ENCODE measurements at regions not wholly inside any gene's neighbourhood (a gene's known extent, or its start where the extent isn't known, plus 50 kb on each side); places are given as distances from the start of the nearest gene placed in this dataset.

GRCh38 chr13:84208246-84208910, 326.1 kb upstream of the SLITRK1 start:
- ATAC-seq = no peak
- Histone ChIP-seq H3K4me3 (no peak overlapping the region), H3K36me3 (no peaks in the 10 kb centered on the region), H3K4me1 (no peaks in the 10 kb centered on the region), H3K27me3 (no peaks in the 10 kb centered on the region), H3K9me3 (no peaks in the 10 kb centered on the region), H3K27ac (no peak overlapping the region)
- TF ChIP-seq POLR2A (IDR thresholded peaks at IDR 0.05) = no peak
- TF ChIP-seq CTCF (IDR thresholded peaks at IDR 0.05) = no peak
- no peak for TF ChIP-seq EP300 (IDR thresholded peaks at IDR 0.05)
- no peak for TF ChIP-seq POLR2AphosphoS5 (IDR thresholded peaks at IDR 0.05)
- WGBS, 2 donors (ENCODE audit: low coverage in 1 of 2) = 38 to 49% methylated on average over 6 to 7 of the region's 7 CpGs

GRCh38 chr13:84207509-84207908, 325.2 kb upstream of the SLITRK1 start:
- Histone ChIP-seq H3K4me1 (no peaks in the 10 kb centered on the region), H3K9me3 (no peaks in the 10 kb centered on the region), H3K27ac (no peak overlapping the region), H3K36me3 (no peaks in the 10 kb centered on the region), H3K4me3 (no peak overlapping the region), H3K27me3 (no peaks in the 10 kb centered on the region)
- no peak for TF ChIP-seq POLR2A (IDR thresholded peaks at IDR 0.05)
- TF ChIP-seq POLR2AphosphoS5 (IDR thresholded peaks at IDR 0.05) = no peak
- no peak for TF ChIP-seq EP300 (IDR thresholded peaks at IDR 0.05)
- TF ChIP-seq CTCF (IDR thresholded peaks at IDR 0.05) = no peak
- 95 to 100% methylated on average over 1 to 2 of the region's 2 CpGs for WGBS, 2 donors (ENCODE audit: low coverage in 1 of 2)
- no peak for ATAC-seq

- Histone ChIP-seq H3K4me1 (no peaks in the 10 kb centered on the region), H3K27ac (no peak overlapping the region), H3K27me3 (no peaks in the 10 kb centered on the region), H3K9me3 (no peaks in the 10 kb centered on the region), H3K36me3 (no peaks in the 10 kb centered on the region), H3K4me3 (no peak overlapping the region)
- no peak for ATAC-seq
- WGBS, 2 donors (ENCODE audit: low coverage in 1 of 2) = 56 to 62% methylated on average over 3 to 4 of the region's 4 CpGs
- no peak for TF ChIP-seq POLR2AphosphoS5 (IDR thresholded peaks at IDR 0.05)
- no peak for TF ChIP-seq EP300 (IDR thresholded peaks at IDR 0.05)
- no peak for TF ChIP-seq POLR2A (IDR thresholded peaks at IDR 0.05)
- no peak for TF ChIP-seq CTCF (IDR thresholded peaks at IDR 0.05)
Measured at GRCh38 chr13:84200971-84201370, 318.7 kb upstream of the SLITRK1 start.

GRCh38 chr13:84192125-84192524, 309.9 kb upstream of the SLITRK1 start:
- TF ChIP-seq EP300 (IDR thresholded peaks at IDR 0.05) = no peak
- no peak for TF ChIP-seq CTCF (IDR thresholded peaks at IDR 0.05)
- TF ChIP-seq POLR2AphosphoS5 (IDR thresholded peaks at IDR 0.05) = no peak
- TF ChIP-seq POLR2A (IDR thresholded peaks at IDR 0.05) = no peak
- H3K27me3 ChIP-seq = no peaks in the 10 kb centered on the region
- ATAC-seq = no peak
- peaks cover 0 to 1% (median 0%) of the 10 kb centered on the region in 3 donors for H3K9me3 ChIP-seq
- no peak overlapping the region for H3K27ac ChIP-seq
- no peaks in the 10 kb centered on the region for H3K4me1 ChIP-seq
- no peak overlapping the region for H3K4me3 ChIP-seq
- 70 to 81% methylated on average over 3 of the region's 3 CpGs for WGBS, 2 donors (ENCODE audit: low coverage in 1 of 2)
- no peaks in the 10 kb centered on the region for H3K36me3 ChIP-seq

GRCh38 chr13:84191139-84191538, 308.9 kb upstream of the SLITRK1 start:
- TF ChIP-seq POLR2A (IDR thresholded peaks at IDR 0.05) (no peak), POLR2AphosphoS5 (IDR thresholded peaks at IDR 0.05) (no peak), CTCF (IDR thresholded peaks at IDR 0.05) (no peak), EP300 (IDR thresholded peaks at IDR 0.05) (no peak)
- Histone ChIP-seq H3K9me3 (peaks cover 0 to 1% (median 0%) of the 10 kb centered on the region in 3 donors), H3K4me1 (no peaks in the 10 kb centered on the region), H3K4me3 (no peak overlapping the region), H3K27me3 (no peaks in the 10 kb centered on the region), H3K36me3 (no peaks in the 10 kb centered on the region), H3K27ac (no peak overlapping the region)
- WGBS, 2 donors (ENCODE audit: low coverage in 1 of 2) = 54 to 58% methylated on average over 4 of the region's 4 CpGs
- no peak for ATAC-seq
